ENCODE measurements at regions not wholly inside any gene's neighbourhood (a gene's known extent, or its start where the extent isn't known, plus 50 kb on each side); places are given as distances from the start of the nearest gene placed in this dataset.

DNA sequence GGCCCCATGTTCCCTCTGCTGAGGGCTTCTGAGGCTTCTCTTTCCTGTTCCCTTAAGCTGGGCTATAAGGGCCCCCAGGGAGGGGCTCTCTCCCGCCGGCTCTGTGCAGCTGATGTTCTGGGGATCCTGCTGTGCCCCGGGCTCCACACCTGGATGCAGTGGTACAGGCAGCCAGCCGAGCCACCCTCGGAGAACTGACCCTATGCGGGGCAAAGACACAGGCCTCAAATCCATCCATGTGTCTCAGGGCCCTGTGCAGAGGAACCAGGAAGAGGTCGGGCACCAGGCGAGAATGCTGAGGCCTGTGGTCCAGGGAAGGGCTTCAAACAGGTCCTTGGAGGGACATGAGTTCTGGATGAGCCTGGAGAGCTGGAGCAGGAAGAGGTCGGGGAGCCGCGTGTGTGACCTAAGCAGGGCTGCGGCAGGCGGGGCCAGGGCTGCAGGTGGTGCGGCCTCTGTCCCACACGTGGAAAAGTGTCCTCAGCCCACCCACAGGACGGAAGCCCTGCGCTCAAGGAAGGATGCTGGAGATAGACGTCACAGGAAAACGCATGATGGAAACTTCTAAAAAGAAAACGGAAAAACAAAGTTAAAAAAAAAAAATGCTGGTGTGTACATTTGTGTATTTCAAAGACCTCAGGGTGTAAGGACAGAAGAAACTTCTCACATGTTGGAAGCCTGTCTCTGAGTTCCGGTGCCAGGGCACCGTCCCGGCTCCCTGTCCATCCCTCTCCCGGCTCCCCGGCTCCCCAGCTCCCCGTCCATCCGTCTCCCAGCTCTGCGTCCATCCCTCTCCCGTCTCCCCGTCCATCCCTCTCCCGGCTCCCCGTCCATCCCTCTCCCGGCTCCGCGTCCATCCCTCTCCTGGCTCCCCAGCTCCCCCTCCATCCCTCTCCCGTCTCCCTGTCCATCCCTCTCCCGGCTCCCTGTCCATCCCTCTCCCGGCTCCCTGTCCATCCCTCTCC lies 1149.2 kb downstream of the BRD1 start:
- no peak for DNase-seq (ENCODE audit: low read depth, low spot score)
- TF ChIP-seq, protein P1, sequence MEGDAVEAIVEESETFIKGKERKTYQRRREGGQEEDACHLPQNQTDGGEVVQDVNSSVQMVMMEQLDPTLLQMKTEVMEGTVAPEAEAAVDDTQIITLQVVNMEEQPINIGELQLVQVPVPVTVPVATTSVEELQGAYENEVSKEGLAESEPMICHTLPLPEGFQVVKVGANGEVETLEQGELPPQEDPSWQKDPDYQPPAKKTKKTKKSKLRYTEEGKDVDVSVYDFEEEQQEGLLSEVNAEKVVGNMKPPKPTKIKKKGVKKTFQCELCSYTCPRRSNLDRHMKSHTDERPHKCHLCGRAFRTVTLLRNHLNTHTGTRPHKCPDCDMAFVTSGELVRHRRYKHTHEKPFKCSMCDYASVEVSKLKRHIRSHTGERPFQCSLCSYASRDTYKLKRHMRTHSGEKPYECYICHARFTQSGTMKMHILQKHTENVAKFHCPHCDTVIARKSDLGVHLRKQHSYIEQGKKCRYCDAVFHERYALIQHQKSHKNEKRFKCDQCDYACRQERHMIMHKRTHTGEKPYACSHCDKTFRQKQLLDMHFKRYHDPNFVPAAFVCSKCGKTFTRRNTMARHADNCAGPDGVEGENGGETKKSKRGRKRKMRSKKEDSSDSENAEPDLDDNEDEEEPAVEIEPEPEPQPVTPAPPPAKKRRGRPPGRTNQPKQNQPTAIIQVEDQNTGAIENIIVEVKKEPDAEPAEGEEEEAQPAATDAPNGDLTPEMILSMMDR (conservative IDR thresholded peaks at IDR 0.05): no peak
- H3K9me3 Mint-ChIP-seq: no peaks in the 10 kb centered on the region
- no peak overlapping the region for H3K4me3 Mint-ChIP-seq
- H3K27me3 Mint-ChIP-seq (ENCODE audit: low read depth): no peaks in the 10 kb centered on the region
- no peak overlapping the region for H3K27ac Mint-ChIP-seq (ENCODE audit: unreplicated experiment)
- H3K36me3 Mint-ChIP-seq (ENCODE audit: low read depth): peaks cover 6% of the 10 kb centered on the region
- H3K4me1 Mint-ChIP-seq: peaks cover 7% of the 10 kb centered on the region

DNA sequence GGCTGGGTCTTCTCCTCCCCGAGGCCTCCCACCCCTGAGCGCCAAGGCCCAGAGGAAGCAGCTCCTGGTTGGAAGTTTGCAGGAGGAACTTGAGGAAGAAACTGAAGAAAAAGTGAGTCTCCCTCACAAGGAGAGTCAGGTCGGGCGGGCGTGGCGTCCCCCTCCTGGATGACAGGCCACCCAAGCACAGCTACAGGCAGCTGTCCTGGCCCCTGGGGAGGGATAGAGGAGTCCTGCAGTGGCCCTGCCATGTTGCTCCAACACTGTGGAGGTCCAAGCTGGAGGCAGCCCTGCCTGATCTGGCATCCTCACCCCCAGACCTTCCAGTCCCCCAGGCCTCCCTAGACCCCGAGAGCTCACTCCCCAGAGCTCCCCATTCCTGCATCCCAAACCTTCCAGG lies 1150.1 kb downstream of the BRD1 start:
- TF ChIP-seq, protein P1 (conservative IDR thresholded peaks at IDR 0.05): no peak
- Mint-ChIP-seq H3K27ac (ENCODE audit: unreplicated experiment) (no peak overlapping the region), H3K4me3 (no peak overlapping the region)

DNA sequence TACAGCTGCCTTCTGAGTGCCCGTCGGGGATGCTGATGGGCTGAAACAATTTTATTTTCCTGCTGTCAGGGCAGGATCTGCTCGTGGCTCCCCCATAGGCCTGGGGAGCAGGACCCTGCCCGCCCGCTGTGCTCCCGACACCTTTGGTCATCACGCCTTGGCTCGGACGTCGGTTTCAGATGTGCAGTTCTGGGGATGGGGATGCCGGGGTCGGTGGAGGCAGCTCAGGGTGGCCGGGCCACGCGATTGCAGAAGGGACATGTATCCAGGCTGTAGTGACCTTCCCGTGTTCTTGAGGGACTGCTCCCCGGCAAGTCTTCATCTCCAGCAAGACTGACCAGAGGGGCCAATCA lies 1150.5 kb downstream of the BRD1 start:
- TF ChIP-seq, protein P1 (conservative IDR thresholded peaks at IDR 0.05): no peak
- H3K4me3 Mint-ChIP-seq: no peak overlapping the region
- H3K9me3 Mint-ChIP-seq: peaks cover under 1% of the 10 kb centered on the region
- peaks cover 17% of the 10 kb centered on the region for H3K36me3 Mint-ChIP-seq (ENCODE audit: low read depth)
- H3K4me1 Mint-ChIP-seq: no peaks in the 10 kb centered on the region
- DNase-seq (ENCODE audit: low read depth, low spot score): no peak
- no peaks in the 10 kb centered on the region for H3K27me3 Mint-ChIP-seq (ENCODE audit: low read depth)
- no peak overlapping the region for H3K27ac Mint-ChIP-seq (ENCODE audit: unreplicated experiment)

More for the DNA sequence above, 1150.1 kb downstream of the BRD1 start:
- DNase-seq (ENCODE audit: low read depth, low spot score): no peak
- H3K36me3 Mint-ChIP-seq (ENCODE audit: low read depth): peaks cover 12% of the 10 kb centered on the region
- peaks cover 1% of the 10 kb centered on the region for H3K4me1 Mint-ChIP-seq
- no peaks in the 10 kb centered on the region for H3K27me3 Mint-ChIP-seq (ENCODE audit: low read depth)
- no peaks in the 10 kb centered on the region for H3K9me3 Mint-ChIP-seq

DNA sequence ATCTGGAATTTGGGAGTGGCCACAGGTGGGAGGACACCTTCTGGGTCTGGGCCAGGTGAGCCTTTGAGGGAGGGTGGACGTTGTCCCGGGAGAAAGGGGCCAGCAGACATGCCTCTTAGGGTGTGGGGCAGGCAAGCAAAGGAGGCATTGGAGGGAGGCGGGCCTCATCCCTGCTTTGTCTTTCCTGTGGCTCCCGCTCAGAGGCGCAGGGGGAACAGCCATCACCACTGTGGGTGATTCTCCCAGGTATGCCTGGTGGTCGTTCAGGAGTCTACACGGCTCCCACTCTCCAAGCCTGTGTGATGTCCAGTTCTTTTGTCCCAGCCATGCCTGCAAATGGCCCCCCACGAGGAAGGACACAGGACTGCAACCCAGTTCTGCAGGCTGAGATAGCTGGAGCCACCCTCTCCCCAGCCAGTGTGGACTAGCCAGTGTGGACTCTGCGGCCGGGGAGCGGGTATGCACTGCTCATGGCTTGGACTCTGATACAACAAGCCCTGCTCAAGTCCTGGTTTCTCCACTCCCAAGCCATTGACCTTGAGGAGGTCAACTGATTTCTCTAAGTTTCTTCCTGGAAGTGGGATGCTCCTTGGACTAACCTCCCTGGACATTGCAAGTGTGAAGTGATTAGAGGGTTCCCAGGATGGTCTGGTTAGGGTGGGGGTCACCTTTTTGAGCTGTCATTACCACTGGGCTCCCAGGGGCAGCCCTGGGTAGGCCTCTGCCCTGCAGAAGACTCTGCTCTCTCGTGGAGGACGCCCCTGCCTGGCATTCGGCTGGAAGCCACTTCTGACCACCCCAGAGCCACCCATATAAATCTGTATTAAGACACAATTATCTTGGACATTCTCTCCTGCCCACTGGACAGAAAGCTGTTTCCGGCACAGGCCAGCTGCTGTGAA lies 1151.2 kb downstream of the BRD1 start:
- TF ChIP-seq, protein P1 (conservative IDR thresholded peaks at IDR 0.05): no peak
- DNase-seq (ENCODE audit: low read depth, low spot score): no peak
- no peak overlapping the region for H3K4me3 Mint-ChIP-seq
- no peak overlapping the region for H3K27ac Mint-ChIP-seq (ENCODE audit: unreplicated experiment)
- H3K9me3 Mint-ChIP-seq: peaks cover 2% of the 10 kb centered on the region
- peaks cover 20% of the 10 kb centered on the region for H3K36me3 Mint-ChIP-seq (ENCODE audit: low read depth)
- H3K27me3 Mint-ChIP-seq (ENCODE audit: low read depth): no peaks in the 10 kb centered on the region
- H3K4me1 Mint-ChIP-seq: no peaks in the 10 kb centered on the region

DNA sequence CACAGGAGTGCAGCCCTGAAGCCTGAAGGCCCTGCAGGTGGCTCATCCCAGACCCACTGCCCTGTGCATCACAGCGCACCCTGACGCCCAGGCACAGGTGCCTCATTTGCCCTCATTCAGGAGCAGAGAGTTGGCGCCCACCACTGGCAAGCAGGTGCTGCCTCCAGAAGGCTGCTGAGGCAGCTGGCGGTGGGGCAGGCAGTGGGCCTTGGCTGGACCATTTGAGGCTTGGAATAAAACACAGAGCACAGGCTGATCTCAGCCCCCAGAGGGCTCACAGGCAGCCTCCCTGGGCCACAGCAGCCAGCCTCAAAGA lies 1151.9 kb downstream of the BRD1 start:
- no peak overlapping the region for H3K4me3 Mint-ChIP-seq
- peaks cover 2% of the 10 kb centered on the region for H3K9me3 Mint-ChIP-seq
- H3K4me1 Mint-ChIP-seq: no peaks in the 10 kb centered on the region
- peaks cover 20% of the 10 kb centered on the region for H3K36me3 Mint-ChIP-seq (ENCODE audit: low read depth)
- TF ChIP-seq, protein P1 (conservative IDR thresholded peaks at IDR 0.05): no peak
- no peaks in the 10 kb centered on the region for H3K27me3 Mint-ChIP-seq (ENCODE audit: low read depth)
- H3K27ac Mint-ChIP-seq (ENCODE audit: unreplicated experiment): no peak overlapping the region
- no peak for DNase-seq (ENCODE audit: low read depth, low spot score)

Measured in neural crest cell (in vitro differentiated cells).